ENCODE measurements at regions not wholly inside any gene's neighbourhood (a gene's known extent, or its start where the extent isn't known, plus 50 kb on each side); places are given as distances from the start of the nearest gene placed in this dataset.

DNA sequence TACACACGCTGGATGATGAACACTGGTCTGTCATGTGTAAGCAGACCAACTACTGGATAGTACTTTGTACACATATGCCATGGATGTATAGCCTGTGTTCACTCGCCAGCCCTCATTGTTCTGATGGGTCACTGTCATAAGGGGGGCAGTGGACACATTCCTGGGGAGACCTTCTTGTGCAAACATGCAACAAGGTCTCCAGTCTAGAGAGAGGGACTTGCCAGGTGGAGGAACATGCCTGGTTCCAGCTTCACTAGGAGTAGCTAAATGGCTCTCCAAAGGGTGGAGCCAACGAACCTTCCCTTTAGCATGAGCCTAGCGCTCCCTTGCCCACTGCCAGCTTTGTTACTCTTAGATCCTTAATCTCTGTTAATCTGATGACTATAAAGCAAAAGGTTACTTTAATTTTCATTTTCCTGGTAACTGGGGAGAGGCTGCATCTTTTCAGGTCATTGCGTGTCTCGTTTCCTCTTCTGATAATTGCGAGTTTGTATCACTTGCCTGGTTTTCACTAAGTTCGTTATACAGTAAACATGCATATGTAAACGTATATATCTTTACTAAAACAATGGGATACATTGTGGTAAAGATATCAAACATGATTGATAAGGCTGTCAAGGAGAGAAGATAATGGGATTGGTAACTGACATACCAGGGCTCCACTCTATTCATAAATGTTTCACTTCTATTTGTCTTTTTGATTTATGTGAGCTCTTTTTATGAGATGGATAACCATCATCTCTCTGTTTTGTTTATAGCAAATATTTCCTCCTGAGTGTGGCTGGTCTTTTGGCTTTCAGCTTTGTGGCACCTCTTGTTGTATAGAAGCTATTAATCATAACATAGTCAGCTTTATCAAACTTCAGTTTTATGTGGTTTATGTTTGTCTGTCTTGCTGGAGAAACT, 235.2 kb upstream of the SGCG start:
- no peak overlapping the region for H3K4me3 ChIP-seq (replicated peaks in 1 of 3; ENCODE audit: insufficient read depth in 1 of 3, low read depth in 1 of 3, low read length in 3 of 3)
- TF ChIP-seq POLR2A (IDR thresholded peaks at IDR 0.05; ENCODE audit: low read depth, low read length) (no peak), CTCF (IDR thresholded peaks at IDR 0.05; ENCODE audit: extremely low read depth in 1 of 2, insufficient read depth in 1 of 2, low read depth in 1 of 2, low read length in 2 of 2) (no peak), JUN (IDR thresholded peaks at IDR 0.05; ENCODE audit: borderline replicate concordance, insufficient read depth, insufficient read length, low read depth) (no peak), EZH2 (IDR thresholded peaks at IDR 0.05; ENCODE audit: borderline replicate concordance, low read depth, low read length, severe bottlenecking) (no peak), MYC (IDR thresholded peaks at IDR 0.05; ENCODE audit: low read depth, low read length) (no peak), GATA2 (IDR thresholded peaks at IDR 0.05; ENCODE audit: insufficient read depth, insufficient read length, low read depth, low read length) (no peak), POLR2AphosphoS5 (IDR thresholded peaks at IDR 0.05; ENCODE audit: insufficient read depth, low read depth, low read length) (no peak), FOS (IDR thresholded peaks at IDR 0.05; ENCODE audit: borderline replicate concordance, insufficient read depth, low read length) (no peak)
- TF ChIP-seq, protein P1, sequence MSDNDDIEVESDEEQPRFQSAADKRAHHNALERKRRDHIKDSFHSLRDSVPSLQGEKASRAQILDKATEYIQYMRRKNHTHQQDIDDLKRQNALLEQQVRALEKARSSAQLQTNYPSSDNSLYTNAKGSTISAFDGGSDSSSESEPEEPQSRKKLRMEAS (IDR thresholded peaks at IDR 0.05; ENCODE audit: insufficient read depth, insufficient read length) = no peak
- no peak overlapping the region for H3K9ac ChIP-seq (replicated peaks; ENCODE audit: extremely low read depth, insufficient read depth, low read length)
- H3K36me3 ChIP-seq (ENCODE audit: control insufficient read depth in 2 of 2, extremely low read depth in 1 of 2, insufficient read depth in 2 of 2, low read length in 2 of 2) = no peaks in the 10 kb centered on the region
- DNase-seq (ENCODE audit: low read depth, low spot score) = no peak
- intact Hi-C loops (cut with micrococcal nuclease) (loop anchor here (10.0 kb wide), 1 partner anchor 1419 kb away; no protein-coding TSS in a partner anchor), dilution Hi-C loops (cut with MboI; ENCODE audit: extremely low pct_ligation_motif_present, low sequenced_read_pairs) (no loop called here)
- no peak overlapping the region for H3K4me2 ChIP-seq (ENCODE audit: insufficient read depth, low read length)
- H3K27me3 ChIP-seq (ENCODE audit: control insufficient read depth in 2 of 2, insufficient read depth in 2 of 2, low read length in 2 of 2) = no peaks in the 10 kb centered on the region
- no peaks in the 10 kb centered on the region for H3K4me1 ChIP-seq (ENCODE audit: control insufficient read depth, extremely low read depth, insufficient read depth, low read length)
- FAIRE-seq = peak; percentile 4
- H3K79me2 ChIP-seq (ENCODE audit: control insufficient read depth, insufficient read depth, low read length) = no peaks in the 10 kb centered on the region
- H3K9me1 ChIP-seq (replicated peaks; ENCODE audit: control insufficient read depth, extremely low read depth, insufficient read depth, low read length) = no peaks in the 10 kb centered on the region
- ChIA-PET POLR2A (no interaction called here), CTCF (no interaction called here)
- H2AFZ ChIP-seq (ENCODE audit: low read depth, low read length) = no peak overlapping the region
- no peaks in the 10 kb centered on the region for H4K20me1 ChIP-seq (replicated peaks; ENCODE audit: control insufficient read depth, extremely low read depth, insufficient read depth, low read length)
- no TSS peak for BruUV-seq (replicated peaks)
- no peak overlapping the region for H3K27ac ChIP-seq (ENCODE audit: insufficient read depth, low read depth, low read length)
- H3K9me3 ChIP-seq (replicated peaks; ENCODE audit: control insufficient read depth, insufficient read depth, low read length) = peaks cover 2% of the 10 kb centered on the region

Measured in endothelial cell of umbilical vein (primary cell).